ENCODE measurements at regions not wholly inside any gene's neighbourhood (a gene's known extent, or its start where the extent isn't known, plus 50 kb on each side); places are given as distances from the start of the nearest gene placed in this dataset.

- FAIRE-seq: no peak
Measured at GRCh38 chr1:114222920-114223319, 69.3 kb upstream of the SYT6 start.

DNA sequence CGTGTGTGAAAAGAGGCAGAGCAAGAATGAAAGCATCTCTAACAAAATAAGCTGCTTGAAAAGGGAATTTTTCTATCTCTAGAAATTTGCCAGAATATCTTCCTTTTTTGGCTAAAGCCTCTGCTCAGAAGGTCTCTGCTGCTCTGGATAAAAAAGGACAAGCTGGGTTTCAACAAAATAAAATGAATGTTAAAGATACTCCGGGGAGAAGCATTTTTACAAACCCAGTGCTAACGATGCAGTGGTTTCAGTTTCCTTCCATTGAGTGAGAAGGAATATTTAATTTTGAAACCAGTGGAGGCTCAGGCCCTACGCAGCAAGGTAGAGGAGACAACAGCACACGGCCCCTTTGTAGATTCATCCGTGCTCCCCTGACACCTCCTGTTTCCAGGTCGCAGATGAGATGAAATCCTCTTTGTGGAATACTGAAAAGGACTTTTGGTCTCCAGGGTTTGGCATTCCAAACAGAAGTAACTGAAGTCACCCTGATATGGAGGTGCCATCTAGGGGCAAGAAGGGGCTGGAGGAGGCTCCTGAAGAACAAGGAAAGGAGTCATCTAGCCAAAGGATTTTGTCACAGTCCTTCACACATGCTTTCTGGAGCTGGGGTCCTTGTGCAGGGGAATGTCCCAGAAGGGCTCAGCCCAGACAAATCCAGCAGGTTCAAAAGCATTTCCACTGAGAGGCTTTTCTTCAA is 65.7 kb upstream of the SYT6 start:
- FAIRE-seq: no peak

DNA sequence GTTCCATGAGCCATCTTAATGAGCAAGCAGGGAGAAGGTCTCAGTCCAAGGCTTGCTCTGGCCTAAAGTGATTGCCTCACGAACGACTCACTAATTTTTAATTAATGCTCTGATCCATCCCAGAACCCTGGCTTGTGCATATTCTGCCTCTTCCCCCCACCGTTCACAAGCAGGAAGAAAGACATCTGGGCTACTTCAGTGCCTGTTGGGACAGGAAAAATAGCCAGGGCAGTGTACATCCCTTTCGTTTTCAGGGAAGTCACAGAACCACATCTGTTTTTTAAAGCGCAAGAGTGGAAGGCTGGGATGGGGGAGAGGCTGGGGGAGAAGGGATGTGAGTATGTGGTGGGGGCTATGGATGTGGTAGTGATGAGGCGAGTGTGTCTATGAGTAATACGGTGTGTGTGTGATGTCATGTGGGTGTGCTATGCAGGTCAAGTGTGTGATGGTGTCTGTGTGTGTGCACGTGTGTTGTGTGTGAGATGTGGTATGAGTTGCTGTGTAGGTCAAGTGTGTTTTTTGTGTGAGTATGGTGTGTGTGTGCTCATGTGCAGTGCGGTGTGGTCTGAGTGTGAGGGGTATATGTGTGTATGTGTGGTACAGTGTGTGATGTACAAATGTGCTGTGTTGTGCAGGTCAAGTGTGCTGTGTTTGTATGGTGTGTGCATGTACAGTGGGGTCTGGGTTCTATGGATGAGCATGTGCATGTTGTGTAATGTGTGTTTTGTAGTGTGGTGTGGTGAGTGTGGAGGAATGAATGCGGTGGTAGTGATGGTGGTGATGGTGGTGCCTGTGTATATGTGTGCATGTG is 64.9 kb upstream of the SYT6 start:
- no peak for FAIRE-seq

DNA sequence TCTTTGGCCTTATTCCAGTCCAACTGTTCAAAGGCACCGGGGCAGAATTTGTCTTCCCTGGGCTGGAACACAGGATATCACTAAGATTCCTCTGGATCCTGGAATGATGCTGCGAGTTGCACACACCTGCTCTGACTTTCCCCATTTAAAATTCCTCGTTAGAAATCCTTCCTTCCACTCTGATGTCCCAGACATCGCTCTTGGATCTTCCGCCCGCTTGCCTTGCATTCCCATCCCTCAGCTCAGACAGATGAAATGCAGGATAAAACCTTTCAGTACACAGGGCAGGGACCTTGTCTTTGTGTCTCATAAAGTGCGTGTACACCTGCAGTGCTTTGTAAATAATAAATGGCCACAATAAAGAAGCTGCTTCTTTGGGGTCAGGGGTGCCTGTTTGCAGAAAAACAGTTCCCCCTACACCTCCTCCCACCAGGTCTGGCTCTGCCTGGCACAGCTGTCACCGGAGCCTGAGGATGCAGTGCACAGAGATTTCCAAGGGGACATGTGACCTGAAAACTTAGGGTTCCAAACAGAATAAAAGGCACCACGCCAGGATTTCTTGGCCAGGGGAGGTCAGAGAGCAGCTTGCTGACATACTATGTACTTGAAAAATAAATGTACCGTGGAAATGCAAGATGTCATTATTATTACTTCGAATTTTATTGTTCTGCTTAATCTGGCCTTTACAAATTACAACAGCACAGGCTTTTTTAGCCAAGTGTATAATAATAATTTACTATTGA is 62.9 kb upstream of the SYT6 start:
- no peak for FAIRE-seq

- FAIRE-seq: no peak
Measured at GRCh38 chr1:114215436-114215835, 61.8 kb upstream of the SYT6 start.

DNA sequence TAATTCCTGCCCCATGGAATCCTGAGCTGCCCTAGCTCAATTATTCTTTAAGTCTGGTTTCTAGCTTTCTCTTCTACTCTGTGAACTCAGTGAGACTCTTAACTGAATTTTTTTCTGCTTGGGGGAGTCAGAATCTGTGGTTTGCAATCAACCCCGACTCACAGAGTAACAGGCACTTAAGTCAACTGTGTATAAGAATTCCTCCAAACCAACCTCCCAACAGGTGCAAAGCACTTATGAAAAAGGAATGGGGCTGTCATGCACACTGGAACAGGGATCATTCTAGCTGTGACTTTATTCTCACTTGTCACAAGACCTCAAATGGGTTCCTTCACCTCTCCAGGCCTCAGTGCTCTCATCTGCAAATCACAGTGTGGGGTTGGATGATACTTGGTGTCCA is 60.3 kb upstream of the SYT6 start:
- no peak for FAIRE-seq

GRCh38 chr1:114209971-114210370 is 56.3 kb upstream of the SYT6 start:
- no peak for FAIRE-seq

DNA sequence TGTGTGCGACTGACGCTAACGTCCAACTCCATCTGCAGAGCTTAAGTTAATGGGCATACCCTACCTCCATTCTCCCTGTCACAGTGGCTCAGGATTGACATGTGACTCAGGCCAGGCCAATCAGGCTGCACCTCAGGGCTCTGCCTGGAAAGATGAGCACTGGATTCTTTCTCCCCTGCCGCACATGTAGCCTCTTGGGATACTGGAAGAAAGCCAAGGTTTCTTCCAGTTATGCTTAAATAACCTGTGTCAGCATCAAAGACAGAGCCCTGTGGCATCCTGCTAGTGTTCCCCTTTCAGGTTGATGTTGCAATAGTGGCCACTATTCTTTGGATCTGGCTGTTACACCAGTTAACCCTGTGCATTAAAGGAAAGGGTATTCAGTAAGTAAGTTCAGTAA is 55.0 kb upstream of the SYT6 start:
- no peak for FAIRE-seq

- FAIRE-seq: no peak
Measured at GRCh38 chr1:114208106-114208505, 54.4 kb upstream of the SYT6 start.

DNA sequence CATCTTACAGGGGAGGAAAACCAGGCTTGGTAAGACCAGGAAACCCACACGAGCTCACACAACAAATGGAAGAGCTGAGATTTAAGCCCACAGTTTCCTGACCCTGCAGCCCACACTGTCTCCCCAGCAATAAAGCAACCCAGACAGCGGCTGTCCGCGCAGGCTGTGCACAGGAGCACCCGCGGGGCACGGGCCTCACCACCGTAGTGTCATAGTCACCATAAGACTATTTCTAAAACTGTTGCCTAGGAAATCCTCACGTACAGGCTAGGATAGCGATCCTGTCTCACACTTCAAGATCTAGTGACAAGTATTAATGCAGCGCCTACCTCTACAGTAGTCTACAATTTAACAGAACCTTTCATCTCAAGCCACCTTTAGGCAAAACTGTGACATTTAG is 54.0 kb upstream of the SYT6 start:
- no peak for FAIRE-seq

GRCh38 chr1:114206392-114206791 is 52.7 kb upstream of the SYT6 start:
- FAIRE-seq: no peak

DNA sequence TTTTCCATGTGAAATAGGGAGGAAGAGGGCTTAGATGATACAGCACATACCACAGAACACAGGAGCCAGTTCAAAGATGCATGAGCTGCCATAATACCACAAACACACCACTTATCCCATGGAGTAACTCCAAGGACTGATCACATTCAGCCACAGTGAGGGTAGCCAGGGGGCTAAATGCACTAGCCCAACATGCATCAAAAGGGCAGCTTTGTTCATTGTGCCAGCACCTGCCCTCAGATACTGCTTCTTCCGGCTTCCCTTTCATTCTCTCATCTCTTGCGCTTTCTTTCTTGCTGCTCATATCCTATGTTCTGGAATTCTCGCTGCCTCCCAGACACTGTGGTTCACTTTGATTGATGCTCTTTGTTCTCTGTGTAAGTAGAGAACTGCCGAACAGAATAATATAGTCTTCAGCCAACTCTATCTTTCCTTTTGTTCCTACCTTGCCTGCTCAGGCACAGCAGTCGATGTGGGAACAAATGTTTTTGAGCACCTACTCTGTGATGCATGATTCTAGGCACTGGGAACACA is 50.0 kb upstream of the SYT6 start:
- no peak for FAIRE-seq

Measured in colon (tissue), 2 donors.